Fibroblast of lung (primary cell): ENCODE measurements at regions not wholly inside any gene's neighbourhood (a gene's known extent, or its start where the extent isn't known, plus 50 kb on each side); places are given as distances from the start of the nearest gene placed in this dataset.

Source experiments
- DNase-seq, 2 donors: peaks; one replicate each; pipeline versions ENCODE4 v3.0.0 to v3.0.0-alpha.2; 2010; ENCODE audit warnings: low read depth in 2 of 2
- H2AFZ ChIP-seq: 2 replicates; pipeline ENCODE4 v1.5.1; 2012; ENCODE audit warnings: low read length, control low read depth, inconsistent platforms
- H3K27ac ChIP-seq: 2 replicates; pipeline ENCODE4 v1.5.1; 2011; ENCODE audit warnings: low read length, control low read depth; ENCODE audit not compliant: insufficient read depth
- H3K27me3 ChIP-seq: 2 replicates; pipeline ENCODE4 v1.5.1; 2011; ENCODE audit warnings: mild to moderate bottlenecking, low read length; ENCODE audit not compliant: control insufficient read depth, insufficient read depth
- H3K36me3 ChIP-seq: 2 replicates; pipeline ENCODE4 v1.5.1; 2011; ENCODE audit warnings: low read length; ENCODE audit not compliant: control insufficient read depth, insufficient read depth
- H3K4me1 ChIP-seq: 2 replicates; pipeline ENCODE4 v1.5.1; 2011; ENCODE audit warnings: low read length; ENCODE audit not compliant: control insufficient read depth, insufficient read depth; ENCODE audit errors: extremely low read depth
- H3K4me2 ChIP-seq: 2 replicates; pipeline ENCODE4 v1.5.1; 2011; ENCODE audit warnings: low read length, control low read depth; ENCODE audit not compliant: insufficient read depth; ENCODE audit errors: extremely low read depth
- H3K4me3 ChIP-seq, 4 experiments: fragments of 200-600 bp in 1 of 4; sonication (generic) in 1 of 4; replicated peaks in 1 of 4; 2 replicates each; pipeline ENCODE4 v1.5.1; 2011 to 2016; ENCODE audit warnings: low read length in 4 of 4, low read depth in 3 of 4, mild to moderate bottlenecking in 3 of 4, control low read depth in 2 of 4, inconsistent platforms in 1 of 4, mixed read lengths in 1 of 4; ENCODE audit not compliant: insufficient read depth in 1 of 4; ENCODE audit errors: control extremely low read depth in 1 of 4
- H3K79me2 ChIP-seq: 2 replicates; pipeline ENCODE4 v1.5.1; 2012; ENCODE audit warnings: mild to moderate bottlenecking, low read length, inconsistent platforms; ENCODE audit not compliant: control insufficient read depth, insufficient read depth
- H3K9ac ChIP-seq: 2 replicates; pipeline ENCODE4 v1.5.1; 2011; ENCODE audit warnings: mild to moderate bottlenecking, low read length, control low read depth; ENCODE audit not compliant: insufficient read depth
- H3K9me3 ChIP-seq: 2 replicates; pipeline ENCODE4 v1.5.1; 2012; ENCODE audit warnings: low read depth, low read length; ENCODE audit not compliant: control insufficient read depth, insufficient read depth
- H4K20me1 ChIP-seq: 2 replicates; pipeline ENCODE4 v1.5.1; 2011; ENCODE audit warnings: low read length; ENCODE audit not compliant: control insufficient read depth, insufficient read depth; ENCODE audit errors: extremely low read depth
- CTCF ChIP-seq, 2 donors: IDR thresholded peaks in 1 of 2; conservative IDR thresholded peaks in 1 of 2; 1 replicate in 1 of 2; 2 replicates in 1 of 2; pipeline ENCODE4 v1.5.1; 2011 to 2012; ENCODE audit warnings: low read length in 2 of 2, control low read depth in 1 of 2, inconsistent platforms in 1 of 2, low read depth in 1 of 2, mild to moderate bottlenecking in 1 of 2
- EZH2 ChIP-seq: IDR thresholded peaks from 2 replicates; pipeline ENCODE4 v1.5.1; 2012; ENCODE audit warnings: low read length, control low read depth, mild to moderate bottlenecking; ENCODE audit errors: missing control alignments

DNA sequence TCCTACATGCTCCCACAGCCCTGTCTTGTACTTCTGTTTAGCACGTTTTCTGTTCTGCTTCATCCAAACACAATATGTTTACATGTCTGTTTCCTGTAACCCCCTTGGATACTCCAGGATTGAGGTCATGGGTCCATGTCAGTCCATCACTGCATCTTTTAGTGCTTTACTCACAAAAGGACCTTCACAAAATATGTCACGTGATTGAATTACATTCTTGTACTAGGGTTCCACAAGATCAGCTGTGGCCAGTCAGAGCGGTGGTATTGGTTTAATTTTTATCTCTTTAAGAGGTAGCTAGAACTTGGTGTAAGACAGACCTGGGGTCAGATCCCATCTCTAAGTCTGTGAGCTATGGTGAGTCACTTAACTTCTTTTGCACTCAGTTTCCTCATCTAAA is 201.2 kb upstream of the FAM78B start:
- H3K27me3 ChIP-seq, result no peaks in the 10 kb centered on the region
- TF ChIP-seq CTCF (conservative IDR thresholded peaks at IDR 0.05 in 1 of 2, IDR thresholded peaks at IDR 0.05 in 1 of 2; ENCODE audit: low read depth in 1 of 2, low read length in 2 of 2) (no peak), EZH2 (no peak)
- H3K36me3 ChIP-seq, result no peaks in the 10 kb centered on the region
- no peak overlapping the region for H3K4me3 ChIP-seq
- H3K9me3 ChIP-seq, result no peaks in the 10 kb centered on the region
- H4K20me1 ChIP-seq, result no peaks in the 10 kb centered on the region
- no peaks in the 10 kb centered on the region for H3K4me1 ChIP-seq
- H3K4me2 ChIP-seq, result no peak overlapping the region
- no peak overlapping the region for H3K9ac ChIP-seq
- DNase-seq, result no peak
- H2AFZ ChIP-seq, result no peak overlapping the region
- no peak overlapping the region for H3K27ac ChIP-seq
- H3K79me2 ChIP-seq, result no peaks in the 10 kb centered on the region

GRCh38 chr1:166377896-166378295 is 211.1 kb upstream of the FAM78B start:
- TF ChIP-seq CTCF (conservative IDR thresholded peaks at IDR 0.05 in 1 of 2, IDR thresholded peaks at IDR 0.05 in 1 of 2; ENCODE audit: low read depth in 1 of 2, low read length in 2 of 2) (no peak), EZH2 (no peak)
- no peak for DNase-seq
- no peak overlapping the region for H3K4me2 ChIP-seq

DNA sequence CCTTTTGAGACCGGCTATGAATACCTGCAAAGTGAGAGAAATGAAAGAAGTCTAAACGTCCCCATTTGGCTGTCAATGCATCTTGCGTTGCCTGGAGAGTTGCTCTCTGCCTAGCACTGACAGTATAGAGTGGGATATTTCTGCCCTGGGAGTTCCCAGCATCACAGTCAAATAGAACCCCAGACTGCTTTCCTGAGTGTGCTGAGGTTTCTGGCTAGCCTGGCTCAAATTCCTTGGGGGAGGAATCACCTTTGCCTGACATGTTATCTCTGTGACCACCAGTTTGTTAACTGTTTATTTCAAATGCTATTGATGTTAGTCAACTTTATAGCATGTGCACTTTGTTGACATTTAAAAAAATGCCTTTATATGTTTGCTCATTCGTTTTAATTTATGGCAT is 212.0 kb upstream of the FAM78B start:
- no peak for TF ChIP-seq EZH2
- no peak for TF ChIP-seq CTCF (conservative IDR thresholded peaks at IDR 0.05 in 1 of 2, IDR thresholded peaks at IDR 0.05 in 1 of 2; ENCODE audit: low read depth in 1 of 2, low read length in 2 of 2)
- H3K4me1 ChIP-seq, result no peaks in the 10 kb centered on the region
- H3K27me3 ChIP-seq, result no peaks in the 10 kb centered on the region
- H3K4me2 ChIP-seq, result no peak overlapping the region
- H3K9me3 ChIP-seq, result no peaks in the 10 kb centered on the region
- no peak overlapping the region for H3K9ac ChIP-seq
- DNase-seq, result peak in 1 of 2 donors; percentile 18
- no peaks in the 10 kb centered on the region for H4K20me1 ChIP-seq
- H3K27ac ChIP-seq, result no peak overlapping the region
- no peaks in the 10 kb centered on the region for H3K79me2 ChIP-seq
- H2AFZ ChIP-seq, result no peak overlapping the region
- H3K36me3 ChIP-seq, result no peaks in the 10 kb centered on the region
- no peak overlapping the region for H3K4me3 ChIP-seq

More at GRCh38 chr1:166377896-166378295, 211.1 kb upstream of the FAM78B start:
- Histone ChIP-seq H3K9ac (no peak overlapping the region), H3K27ac (no peak overlapping the region), H3K79me2 (no peaks in the 10 kb centered on the region), H3K4me3 (no peak overlapping the region), H3K27me3 (no peaks in the 10 kb centered on the region), H3K36me3 (no peaks in the 10 kb centered on the region), H3K9me3 (no peaks in the 10 kb centered on the region), H3K4me1 (no peaks in the 10 kb centered on the region), H2AFZ (no peak overlapping the region), H4K20me1 (no peaks in the 10 kb centered on the region)
